Parathyroid adenoma (tissue), 2 donors: ENCODE measurements at regions not wholly inside any gene's neighbourhood (a gene's known extent, or its start where the extent isn't known, plus 50 kb on each side); places are given as distances from the start of the nearest gene placed in this dataset.

Experiments used
- H2AFZ ChIP-seq: fragments of 300-600 bp; sonication (generic); one replicate; pipeline ENCODE4 v1.7.0; 2017; ENCODE audit warnings: antibody characterized with exemption, mild to moderate bottlenecking
- H3K27ac ChIP-seq: fragments of 300-600 bp; sonication (generic); one replicate; pipeline ENCODE4 v1.7.0; 2017
- H3K27me3 ChIP-seq: fragments of 300-600 bp; sonication (generic); one replicate; pipeline ENCODE4 v1.7.0; 2017; ENCODE audit warnings: low read length; ENCODE audit not compliant: control insufficient read depth, insufficient read depth
- H3K36me3 ChIP-seq: fragments of 300-600 bp; sonication (generic); one replicate; pipeline ENCODE4 v1.7.0; 2017; ENCODE audit warnings: low read length; ENCODE audit not compliant: control insufficient read depth, insufficient read depth
- H3K4me1 ChIP-seq: fragments of 300-600 bp; sonication (generic); one replicate; pipeline ENCODE4 v1.7.0; 2017; ENCODE audit warnings: control low read depth
- H3K4me2 ChIP-seq: fragments of 300-600 bp; sonication (generic); one replicate; pipeline ENCODE4 v1.7.0; 2017; ENCODE audit warnings: low read length
- H3K4me3 ChIP-seq: fragments of 300-600 bp; sonication (generic); one replicate; pipeline ENCODE4 v1.7.0; 2017; ENCODE audit warnings: low read depth, low read length
- H3K79me2 ChIP-seq: fragments of 300-600 bp; sonication (generic); one replicate; pipeline ENCODE4 v1.7.0; 2017; ENCODE audit warnings: control low read depth
- H3K9ac ChIP-seq: fragments of 300-600 bp; sonication (generic); one replicate; pipeline ENCODE4 v1.7.0; 2017; ENCODE audit warnings: mild to moderate bottlenecking
- H3K9me3 ChIP-seq: fragments of 300-600 bp; sonication (generic); one replicate; pipeline ENCODE4 v1.7.0; 2017; ENCODE audit warnings: low read length; ENCODE audit not compliant: control insufficient read depth
- TF ChIP-seq, protein P1 (sequence below): fragments of 300-600 bp; sonication (generic); IDR thresholded peaks from one replicate; pipeline ENCODE4 v1.7.0; 2017; ENCODE audit warnings: antibody characterized with exemption, mild to moderate bottlenecking
- donor health status: primary hyperparathyroidism.

DNA sequence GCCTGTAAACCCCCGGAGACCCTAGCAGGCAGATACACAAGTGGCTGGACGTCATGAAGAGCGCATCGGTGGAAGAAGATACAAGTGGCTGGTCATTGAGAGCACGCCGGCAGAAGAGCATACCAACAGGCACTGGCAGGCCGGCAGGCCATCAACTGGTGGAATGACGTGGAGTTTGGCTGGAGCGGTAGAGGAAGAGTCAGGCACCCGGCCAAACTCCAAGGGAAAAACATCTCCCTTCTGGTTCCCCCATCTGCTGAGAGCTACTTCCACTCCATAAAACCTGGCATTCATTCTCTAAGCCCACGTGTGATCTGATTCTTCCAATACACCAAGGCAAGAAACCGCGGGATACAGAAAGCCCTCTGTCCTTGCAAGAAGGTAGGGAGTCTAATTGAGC, 113.4 kb upstream of the NPSR1 start:
- no peak overlapping the region for H3K4me2 ChIP-seq
- H3K27me3 ChIP-seq = no peaks in the 10 kb centered on the region
- H3K9ac ChIP-seq = no peak overlapping the region
- no peak overlapping the region for H3K27ac ChIP-seq
- TF ChIP-seq, protein P1, sequence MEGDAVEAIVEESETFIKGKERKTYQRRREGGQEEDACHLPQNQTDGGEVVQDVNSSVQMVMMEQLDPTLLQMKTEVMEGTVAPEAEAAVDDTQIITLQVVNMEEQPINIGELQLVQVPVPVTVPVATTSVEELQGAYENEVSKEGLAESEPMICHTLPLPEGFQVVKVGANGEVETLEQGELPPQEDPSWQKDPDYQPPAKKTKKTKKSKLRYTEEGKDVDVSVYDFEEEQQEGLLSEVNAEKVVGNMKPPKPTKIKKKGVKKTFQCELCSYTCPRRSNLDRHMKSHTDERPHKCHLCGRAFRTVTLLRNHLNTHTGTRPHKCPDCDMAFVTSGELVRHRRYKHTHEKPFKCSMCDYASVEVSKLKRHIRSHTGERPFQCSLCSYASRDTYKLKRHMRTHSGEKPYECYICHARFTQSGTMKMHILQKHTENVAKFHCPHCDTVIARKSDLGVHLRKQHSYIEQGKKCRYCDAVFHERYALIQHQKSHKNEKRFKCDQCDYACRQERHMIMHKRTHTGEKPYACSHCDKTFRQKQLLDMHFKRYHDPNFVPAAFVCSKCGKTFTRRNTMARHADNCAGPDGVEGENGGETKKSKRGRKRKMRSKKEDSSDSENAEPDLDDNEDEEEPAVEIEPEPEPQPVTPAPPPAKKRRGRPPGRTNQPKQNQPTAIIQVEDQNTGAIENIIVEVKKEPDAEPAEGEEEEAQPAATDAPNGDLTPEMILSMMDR = no peak
- no peaks in the 10 kb centered on the region for H3K4me1 ChIP-seq
- H3K79me2 ChIP-seq = no peaks in the 10 kb centered on the region
- H3K9me3 ChIP-seq = no peaks in the 10 kb centered on the region
- no peak overlapping the region for H2AFZ ChIP-seq
- no peaks in the 10 kb centered on the region for H3K36me3 ChIP-seq
- H3K4me3 ChIP-seq = no peak overlapping the region

DNA sequence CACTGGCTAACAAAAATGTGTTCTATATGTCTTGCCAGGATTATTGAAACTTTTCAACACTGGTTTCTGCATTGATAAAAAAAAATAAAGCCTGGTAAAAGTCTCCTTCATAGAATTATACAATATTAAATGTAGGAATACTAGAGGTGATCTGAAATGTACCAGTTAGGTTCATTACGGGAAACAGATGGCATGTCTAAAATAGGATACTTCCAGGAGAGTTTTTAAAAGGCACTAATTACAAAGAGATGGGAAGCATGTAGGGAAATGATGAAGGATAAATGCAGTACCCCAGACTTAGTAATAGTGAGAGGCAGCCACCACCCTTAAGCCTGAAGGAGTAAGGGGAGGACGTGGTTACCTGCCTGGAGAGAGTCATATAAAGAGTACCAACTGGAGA, 107.0 kb upstream of the NPSR1 start:
- no peak overlapping the region for H3K4me2 ChIP-seq
- TF ChIP-seq, protein P1 = no peak
- no peaks in the 10 kb centered on the region for H3K79me2 ChIP-seq

DNA sequence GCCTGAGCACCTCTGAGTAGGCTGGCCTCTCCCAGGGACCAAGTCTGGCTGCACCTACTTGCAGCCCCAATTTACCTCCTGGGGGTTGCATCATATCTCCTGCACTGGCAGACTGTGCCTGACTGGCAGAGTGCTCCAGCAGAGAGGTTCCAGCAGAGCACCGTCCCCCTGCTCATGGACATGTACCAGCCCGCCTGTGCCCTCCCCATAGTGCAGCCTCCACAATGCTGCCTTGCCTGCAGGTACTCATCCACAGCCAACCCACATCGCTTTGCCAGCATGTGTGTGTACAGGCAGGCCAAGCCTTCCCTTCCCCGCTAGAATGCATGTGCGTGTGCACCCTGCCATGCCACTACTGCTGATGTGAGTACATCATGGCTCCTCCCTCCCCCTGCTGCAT, 105.5 kb upstream of the NPSR1 start:
- Histone ChIP-seq H3K79me2 (no peaks in the 10 kb centered on the region), H3K9ac (no peak overlapping the region), H3K36me3 (no peaks in the 10 kb centered on the region), H3K27ac (no peak overlapping the region), H3K27me3 (no peaks in the 10 kb centered on the region), H3K4me1 (no peaks in the 10 kb centered on the region), H3K9me3 (no peaks in the 10 kb centered on the region), H3K4me2 (no peak overlapping the region), H3K4me3 (no peak overlapping the region), H2AFZ (no peak overlapping the region)
- TF ChIP-seq, protein P1 = no peak

More for the DNA sequence above, 107.0 kb upstream of the NPSR1 start:
- no peak overlapping the region for H3K27ac ChIP-seq
- no peaks in the 10 kb centered on the region for H3K4me1 ChIP-seq
- no peak overlapping the region for H3K9ac ChIP-seq
- no peaks in the 10 kb centered on the region for H3K36me3 ChIP-seq
- H2AFZ ChIP-seq = no peak overlapping the region
- no peaks in the 10 kb centered on the region for H3K27me3 ChIP-seq
- H3K9me3 ChIP-seq = no peaks in the 10 kb centered on the region
- no peak overlapping the region for H3K4me3 ChIP-seq

DNA sequence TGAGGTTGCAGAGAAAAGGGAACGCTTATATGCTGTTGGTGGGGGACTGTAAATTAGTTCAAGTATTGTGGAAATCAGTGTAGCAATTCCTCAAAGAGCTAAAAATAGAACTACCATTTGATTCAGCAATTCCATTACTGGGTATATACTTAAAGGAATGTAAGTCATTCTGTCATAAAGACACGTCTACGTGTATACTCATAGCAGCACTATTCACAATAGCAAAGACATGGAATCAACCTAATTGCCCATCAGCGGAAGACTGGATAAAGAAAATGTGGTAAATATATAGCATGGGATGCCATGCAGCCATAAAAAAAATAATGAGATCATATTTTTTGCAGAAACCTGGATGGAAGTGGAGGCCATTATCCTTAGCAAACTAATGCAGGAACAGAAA, 100.0 kb upstream of the NPSR1 start:
- TF ChIP-seq, protein P1 = no peak

DNA sequence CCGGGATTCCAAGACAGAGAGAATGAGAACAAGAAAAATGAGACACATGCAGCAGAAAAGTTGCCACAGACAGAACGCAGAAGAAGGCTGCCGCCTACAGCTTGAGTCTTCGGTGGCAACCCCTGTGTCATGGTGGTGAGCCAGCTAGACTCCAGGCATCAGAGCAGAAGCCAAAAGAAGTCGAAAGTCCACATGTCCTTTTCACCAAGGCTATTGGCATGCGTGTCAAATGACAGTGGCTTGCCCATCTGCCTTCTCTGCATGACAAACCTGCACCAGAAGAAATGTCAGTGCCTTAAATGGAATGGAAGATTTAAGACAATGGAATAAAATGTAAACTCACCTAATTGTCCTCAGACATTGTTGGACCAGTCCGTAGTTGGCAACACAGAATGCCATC, 93.9 kb upstream of the NPSR1 start:
- no peak overlapping the region for H2AFZ ChIP-seq
- H3K36me3 ChIP-seq = no peaks in the 10 kb centered on the region
- no peaks in the 10 kb centered on the region for H3K9me3 ChIP-seq
- no peak overlapping the region for H3K27ac ChIP-seq
- no peaks in the 10 kb centered on the region for H3K27me3 ChIP-seq
- no peaks in the 10 kb centered on the region for H3K79me2 ChIP-seq
- H3K4me1 ChIP-seq = no peaks in the 10 kb centered on the region
- no peak overlapping the region for H3K4me3 ChIP-seq
- H3K4me2 ChIP-seq = no peak overlapping the region
- no peak overlapping the region for H3K9ac ChIP-seq
- TF ChIP-seq, protein P1 = no peak

More for the DNA sequence above, 100.0 kb upstream of the NPSR1 start:
- H3K9ac ChIP-seq = no peak overlapping the region
- no peaks in the 10 kb centered on the region for H3K79me2 ChIP-seq
- no peak overlapping the region for H2AFZ ChIP-seq
- H3K36me3 ChIP-seq = no peaks in the 10 kb centered on the region
- H3K27ac ChIP-seq = no peak overlapping the region
- no peaks in the 10 kb centered on the region for H3K27me3 ChIP-seq
- H3K4me3 ChIP-seq = no peak overlapping the region
- H3K4me2 ChIP-seq = no peak overlapping the region
- H3K4me1 ChIP-seq = no peaks in the 10 kb centered on the region
- H3K9me3 ChIP-seq = no peaks in the 10 kb centered on the region
